SH-SY5Y (cell line): ENCODE measurements at regions not wholly inside any gene's neighbourhood (a gene's known extent, or its start where the extent isn't known, plus 50 kb on each side); places are given as distances from the start of the nearest gene placed in this dataset.

Experiments used
- GATA2 ChIP-seq: IDR thresholded peaks from 2 replicates; pipeline ENCODE4 v1.6.1; 2011; ENCODE audit warnings: mild to moderate bottlenecking, low read depth, low read length
- GATA3 ChIP-seq: IDR thresholded peaks from 2 replicates; pipeline ENCODE4 v1.6.1; 2011; ENCODE audit warnings: low read depth, mild to moderate bottlenecking, low read length, moderate library complexity

DNA sequence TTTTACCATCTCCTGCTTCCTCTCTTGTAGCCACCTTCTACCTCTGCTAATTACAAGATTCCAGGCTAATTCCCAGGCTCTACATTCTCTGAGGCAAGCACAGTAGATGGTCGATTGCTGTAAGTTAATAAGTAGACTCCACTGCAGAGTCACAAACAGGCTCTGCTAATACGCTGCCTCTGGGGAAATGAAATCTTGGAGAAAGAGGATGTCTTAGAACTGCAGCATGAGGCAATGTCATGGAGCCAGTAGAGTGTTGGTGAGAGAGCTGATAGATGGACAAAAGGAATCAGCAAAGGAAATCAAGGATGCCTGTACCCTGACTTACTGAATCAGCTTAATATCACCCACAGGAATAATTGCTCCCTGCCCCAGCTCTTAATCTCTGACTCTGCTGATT, 1260.3 kb downstream of the XPNPEP1 start:
- TF ChIP-seq GATA3: no peak
- TF ChIP-seq GATA2: no peak
